ENCODE measurements at regions not wholly inside any gene's neighbourhood (a gene's known extent, or its start where the extent isn't known, plus 50 kb on each side); places are given as distances from the start of the nearest gene placed in this dataset.

DNA sequence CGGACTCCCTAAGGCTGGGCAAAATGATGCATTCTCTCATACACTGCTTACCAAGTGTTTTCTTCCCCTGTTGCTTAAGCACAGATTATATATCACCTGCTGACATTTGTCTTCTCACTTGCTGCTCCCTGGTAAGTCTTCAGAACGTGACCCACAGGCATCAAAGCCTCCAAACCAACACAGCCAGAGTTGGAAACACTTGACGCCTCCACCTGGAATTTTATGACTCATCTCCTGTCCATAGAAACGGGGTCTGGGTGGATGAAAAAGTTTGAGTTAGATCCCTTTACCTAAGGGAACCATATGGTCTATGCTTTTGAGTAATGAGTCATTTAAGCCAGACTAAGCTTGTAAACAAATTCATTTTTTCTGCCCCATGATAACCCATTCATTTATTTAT lies 251.6 kb downstream of the USP46 start:
- TF ChIP-seq, protein P1, sequence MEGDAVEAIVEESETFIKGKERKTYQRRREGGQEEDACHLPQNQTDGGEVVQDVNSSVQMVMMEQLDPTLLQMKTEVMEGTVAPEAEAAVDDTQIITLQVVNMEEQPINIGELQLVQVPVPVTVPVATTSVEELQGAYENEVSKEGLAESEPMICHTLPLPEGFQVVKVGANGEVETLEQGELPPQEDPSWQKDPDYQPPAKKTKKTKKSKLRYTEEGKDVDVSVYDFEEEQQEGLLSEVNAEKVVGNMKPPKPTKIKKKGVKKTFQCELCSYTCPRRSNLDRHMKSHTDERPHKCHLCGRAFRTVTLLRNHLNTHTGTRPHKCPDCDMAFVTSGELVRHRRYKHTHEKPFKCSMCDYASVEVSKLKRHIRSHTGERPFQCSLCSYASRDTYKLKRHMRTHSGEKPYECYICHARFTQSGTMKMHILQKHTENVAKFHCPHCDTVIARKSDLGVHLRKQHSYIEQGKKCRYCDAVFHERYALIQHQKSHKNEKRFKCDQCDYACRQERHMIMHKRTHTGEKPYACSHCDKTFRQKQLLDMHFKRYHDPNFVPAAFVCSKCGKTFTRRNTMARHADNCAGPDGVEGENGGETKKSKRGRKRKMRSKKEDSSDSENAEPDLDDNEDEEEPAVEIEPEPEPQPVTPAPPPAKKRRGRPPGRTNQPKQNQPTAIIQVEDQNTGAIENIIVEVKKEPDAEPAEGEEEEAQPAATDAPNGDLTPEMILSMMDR (IDR thresholded peaks at IDR 0.05): no peak
- TF ChIP-seq POLR2A (IDR thresholded peaks at IDR 0.05): no peak

All from esophagus squamous epithelium (tissue), 4 donors.